Dermis blood vessel endothelial cell (primary cell): ENCODE measurements at regions not wholly inside any gene's neighbourhood (a gene's known extent, or its start where the extent isn't known, plus 50 kb on each side); places are given as distances from the start of the nearest gene placed in this dataset.

Experiments used
- DNase-seq: peaks from one replicate; pipeline ENCODE4 v3.0.0; 2010

DNA sequence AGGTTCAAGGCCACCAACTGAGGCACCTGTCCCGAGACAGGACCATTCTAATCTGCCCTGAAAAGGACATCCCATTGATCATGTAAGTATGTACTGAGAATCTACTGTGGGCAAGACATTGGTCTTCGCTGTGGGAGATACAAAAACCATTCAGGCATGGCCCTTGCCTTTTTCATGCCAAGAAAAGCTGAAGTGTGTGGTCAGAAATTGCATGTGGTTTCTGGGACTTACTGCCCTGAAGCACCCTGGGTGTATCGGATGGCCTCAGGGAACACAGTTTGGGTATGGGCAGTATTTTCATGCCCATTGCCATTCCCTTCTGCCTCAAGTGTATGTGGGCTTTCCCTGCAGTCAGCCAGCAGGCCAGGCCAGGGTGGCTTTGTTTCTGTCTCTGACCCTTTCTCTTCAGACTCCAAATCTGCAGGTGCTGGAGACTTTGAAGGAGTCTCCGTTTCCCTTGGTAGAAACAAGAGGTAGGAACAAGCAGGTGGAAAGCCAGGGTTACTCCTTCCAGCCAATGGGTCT lies 285.7 kb downstream of the ZEB1 start:
- no peak for DNase-seq

DNA sequence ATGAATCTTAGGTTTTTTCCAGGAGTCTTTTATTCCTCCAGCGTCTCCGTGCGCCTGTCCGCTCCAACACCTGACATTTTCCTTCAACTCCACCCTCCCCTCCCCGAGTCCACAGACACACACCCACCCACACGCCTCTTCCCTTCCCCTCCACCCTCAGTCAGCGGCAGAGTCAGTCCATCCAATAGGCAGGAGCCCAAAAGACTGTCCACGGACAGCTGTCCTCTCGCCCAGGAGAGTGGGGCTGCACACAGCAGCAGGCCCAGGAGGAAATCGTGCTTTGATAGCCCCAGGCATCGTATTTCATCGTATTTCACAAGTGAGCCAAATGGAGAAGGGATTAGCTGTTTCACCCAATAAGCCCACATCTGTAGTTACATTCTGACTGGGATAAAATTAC lies 285.1 kb downstream of the ZEB1 start:
- no peak for DNase-seq

DNA sequence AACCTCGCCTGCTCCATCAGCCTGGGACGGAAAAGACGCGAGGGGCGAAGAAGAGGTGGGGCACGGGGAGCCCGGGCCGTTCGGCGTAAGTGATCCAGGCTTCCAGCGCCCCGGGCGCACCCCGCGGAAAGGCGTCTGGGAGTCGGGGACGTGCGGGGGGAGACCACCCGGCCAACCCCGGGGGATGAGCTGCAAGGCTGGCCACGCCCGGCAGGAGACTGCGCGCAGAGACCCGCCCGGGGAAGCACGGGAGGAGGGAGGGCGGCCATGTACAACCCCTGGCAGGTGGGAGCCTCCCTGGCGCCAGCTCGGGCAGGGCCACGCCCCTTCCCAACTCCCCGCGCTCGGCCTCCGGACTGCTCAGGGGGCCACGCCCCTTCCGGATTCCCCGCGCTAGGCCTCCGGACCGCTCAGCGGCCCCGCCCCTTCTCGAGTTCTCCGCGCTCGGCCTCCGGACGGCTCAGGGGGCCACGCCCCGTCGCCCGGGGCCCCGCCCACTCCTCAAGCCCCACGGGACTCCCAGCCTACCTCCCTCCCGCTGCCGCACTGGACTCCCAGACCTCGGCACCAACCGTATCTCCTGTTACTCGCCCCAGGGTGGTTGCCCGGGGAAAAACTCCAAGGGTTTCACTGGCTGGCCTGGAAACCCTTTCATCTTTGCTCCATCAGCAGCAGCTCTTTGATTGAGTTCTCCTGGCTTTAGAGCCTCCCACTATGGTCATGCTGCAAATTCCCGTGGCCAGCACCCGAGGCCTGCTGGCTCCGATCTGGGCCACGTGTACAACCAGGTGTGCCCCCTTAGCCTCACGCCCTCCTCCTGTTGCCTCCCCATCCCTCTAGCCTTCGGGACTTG lies 284.4 kb downstream of the ZEB1 start:
- DNase-seq: peak; percentile 87

DNA sequence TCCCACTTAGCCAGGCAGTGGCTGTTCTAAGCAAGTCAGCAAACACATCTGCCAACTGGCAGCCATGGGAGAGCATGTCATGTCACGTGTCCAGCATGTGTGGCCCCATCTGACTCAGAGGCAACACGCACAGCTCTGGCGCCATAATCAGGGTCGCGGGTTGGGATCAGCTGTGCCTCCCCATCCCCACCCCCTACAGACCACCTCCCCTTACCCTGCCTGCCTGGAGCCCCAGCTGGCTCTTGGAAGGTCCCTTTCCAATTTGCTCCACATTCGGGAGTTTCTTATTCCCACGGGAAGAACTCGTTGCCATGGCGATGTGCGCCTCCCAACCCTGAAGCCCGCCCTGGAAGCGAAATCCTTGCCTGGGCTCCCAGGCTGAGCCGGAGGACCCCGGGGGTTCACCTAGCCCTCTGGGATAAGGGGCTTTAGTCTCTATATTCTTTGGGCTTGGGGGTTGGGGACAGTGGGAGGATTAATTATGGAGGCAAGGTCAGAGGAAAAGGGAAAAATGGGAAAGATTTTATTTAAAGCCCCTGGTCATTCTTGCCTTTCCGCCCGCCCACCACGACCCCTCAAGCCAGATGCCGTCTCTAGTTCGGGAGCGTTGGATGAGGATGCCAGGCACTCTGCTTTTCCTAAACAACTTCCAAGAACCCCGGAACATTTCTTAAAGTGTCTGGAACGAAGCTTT lies 283.7 kb downstream of the ZEB1 start:
- DNase-seq: peak; percentile 23

DNA sequence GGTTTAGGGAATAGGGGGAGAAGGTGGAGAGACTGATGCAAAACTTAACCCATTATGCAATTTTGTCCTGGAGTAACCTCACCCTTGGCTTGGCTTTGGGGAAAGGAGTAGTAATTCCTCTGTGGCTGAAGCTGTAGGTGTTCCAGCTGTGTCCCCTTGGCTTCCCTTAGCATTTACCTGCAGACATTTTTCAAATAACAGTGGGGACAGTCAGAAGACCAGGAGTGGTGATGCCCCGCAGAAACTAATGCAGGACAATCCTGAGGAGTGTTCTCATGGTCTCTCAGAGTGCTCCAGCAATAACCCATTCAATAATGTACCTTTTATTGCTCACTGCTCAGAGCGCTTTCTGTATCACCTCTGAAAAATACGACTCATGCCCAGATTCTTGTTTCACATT lies 282.1 kb downstream of the ZEB1 start:
- DNase-seq: no peak

DNA sequence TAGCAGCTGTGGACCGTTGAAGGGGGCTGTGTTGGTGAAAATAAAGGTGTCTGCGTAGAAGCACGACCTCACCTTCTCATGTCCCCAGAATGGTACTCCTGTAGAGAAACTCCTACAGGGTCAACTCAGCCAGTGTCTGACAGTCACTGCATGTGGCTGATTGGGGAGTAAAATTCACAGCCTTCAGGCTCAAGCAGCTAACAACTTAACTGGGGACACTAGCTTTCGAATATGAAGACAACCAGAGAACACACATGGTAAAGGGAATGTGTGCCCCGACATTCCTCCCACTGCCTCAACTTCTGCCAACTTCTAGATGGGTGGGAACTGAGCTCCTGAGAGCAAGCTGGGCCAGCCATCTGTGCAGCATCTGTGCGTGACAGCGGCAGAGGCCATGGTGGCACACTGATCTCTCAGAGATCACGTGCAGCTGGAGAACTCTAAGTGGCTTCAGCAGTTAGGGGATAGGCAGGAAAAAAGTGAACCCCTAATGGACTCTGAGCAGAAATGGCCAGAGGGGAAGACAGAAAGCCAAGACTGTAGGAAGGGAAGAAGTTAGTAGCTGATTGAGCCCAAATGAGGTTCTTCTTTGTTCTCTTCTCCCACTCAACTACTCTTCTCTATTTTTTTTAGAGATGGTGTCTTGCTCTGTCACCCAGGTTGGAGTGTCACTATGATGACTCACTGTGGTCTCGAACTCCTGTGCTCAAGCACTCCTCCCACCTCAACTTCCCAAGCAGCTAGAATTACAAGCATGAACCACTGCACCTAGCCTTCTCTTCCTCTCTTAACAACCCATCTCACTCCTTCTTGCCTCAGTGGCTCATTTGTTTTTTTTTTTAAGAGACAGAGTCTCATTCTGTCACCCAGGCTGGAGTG lies 280.8 kb downstream of the ZEB1 start:
- no peak for DNase-seq

- DNase-seq: no peak
Observed at GRCh38 chr10:31596765-31597164, 277.7 kb downstream of the ZEB1 start.

DNA sequence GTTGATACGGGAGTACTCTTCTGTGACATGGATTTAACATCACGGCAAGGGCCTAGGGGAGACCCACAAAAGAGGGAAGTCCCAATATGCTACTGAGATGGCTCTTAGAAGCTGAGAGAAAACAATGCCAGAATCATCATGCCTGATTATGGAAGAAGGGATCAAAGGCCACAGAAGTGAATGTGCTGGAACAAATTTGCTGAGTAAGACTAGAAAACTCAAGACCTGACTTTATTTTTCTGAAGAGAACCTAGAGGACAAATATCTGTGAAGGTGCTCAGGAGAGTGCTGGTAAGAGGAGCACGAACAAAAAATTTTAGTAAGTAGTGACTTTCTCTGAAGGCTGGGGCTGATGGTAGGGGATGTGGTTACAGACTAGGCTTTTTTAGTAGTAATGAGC lies 277.0 kb downstream of the ZEB1 start:
- DNase-seq: no peak

GRCh38 chr10:31594347-31594873 lies 275.4 kb downstream of the ZEB1 start:
- no peak for DNase-seq

DNA sequence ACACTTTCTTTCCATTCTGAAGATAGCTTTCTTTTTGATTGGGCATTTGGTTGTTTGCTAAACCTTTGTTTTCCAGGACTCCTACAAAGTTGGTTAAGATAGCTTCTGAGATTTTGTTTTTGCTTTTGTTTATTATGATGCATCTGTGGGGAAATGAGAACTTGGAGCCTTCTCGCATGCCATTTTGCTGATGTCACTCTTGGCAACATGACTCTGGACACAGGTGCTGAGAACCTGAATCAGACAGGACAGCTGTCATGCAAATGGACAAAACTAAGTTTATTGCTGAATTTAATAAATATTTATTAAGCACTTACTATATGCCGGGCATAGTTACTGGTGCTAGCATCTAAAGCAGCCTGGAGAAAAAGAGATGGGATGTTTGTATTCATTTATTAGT lies 274.1 kb downstream of the ZEB1 start:
- DNase-seq: peak; percentile 10

GRCh38 chr10:31591569-31591968 lies 272.6 kb downstream of the ZEB1 start:
- no peak for DNase-seq

- DNase-seq: no peak
Observed at GRCh38 chr10:31590023-31590800, 271.2 kb downstream of the ZEB1 start.

GRCh38 chr10:31587691-31588090 lies 268.7 kb downstream of the ZEB1 start:
- DNase-seq: no peak

GRCh38 chr10:31586723-31587638 lies 268.0 kb downstream of the ZEB1 start:
- no peak for DNase-seq

DNA sequence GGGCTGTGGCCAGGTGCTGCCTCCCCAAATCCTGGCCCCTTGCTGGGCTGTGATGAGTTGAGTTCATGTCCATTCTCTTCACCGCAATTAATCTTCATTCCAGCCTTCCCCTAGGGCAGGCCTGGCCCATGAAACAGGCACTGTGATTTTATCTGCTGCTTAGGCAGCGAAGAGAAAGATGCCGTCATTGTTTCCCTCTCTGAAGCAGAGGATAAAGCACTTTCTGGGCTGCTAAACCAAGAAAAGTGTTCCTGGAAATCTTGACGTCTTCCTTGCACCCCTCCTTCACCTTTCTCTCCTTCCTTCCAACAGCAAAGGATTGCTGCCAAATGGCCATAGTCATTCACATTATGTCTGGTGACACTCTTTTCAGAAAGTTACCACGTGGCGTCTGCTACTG lies 265.9 kb downstream of the ZEB1 start:
- DNase-seq: no peak

DNA sequence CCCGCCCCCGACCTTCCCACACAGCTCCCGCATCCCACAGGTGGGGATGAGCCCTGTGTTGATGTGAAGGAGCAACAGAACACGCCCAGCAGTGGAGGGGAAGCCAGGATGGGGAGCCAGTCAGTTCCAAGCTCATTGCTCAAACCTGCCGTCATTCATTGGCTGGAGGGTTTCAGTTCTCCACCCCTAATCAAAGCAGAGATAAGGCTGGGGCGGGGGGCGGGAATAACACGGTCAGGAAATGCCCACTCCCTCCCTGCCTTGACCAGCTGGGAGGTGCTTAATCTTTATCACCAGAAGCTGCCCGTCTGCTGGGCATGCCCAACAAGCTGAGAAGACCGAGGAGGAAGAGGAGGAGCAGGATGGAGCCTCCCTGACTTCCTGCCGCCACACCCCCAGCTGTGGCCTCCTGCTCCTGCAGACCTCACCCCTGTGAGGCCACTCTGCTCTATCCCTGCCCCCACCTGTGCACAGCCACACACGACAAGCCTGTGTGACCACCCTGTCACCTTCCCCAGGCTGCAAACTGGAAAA lies 265.1 kb downstream of the ZEB1 start:
- DNase-seq: peak; percentile 23

DNA sequence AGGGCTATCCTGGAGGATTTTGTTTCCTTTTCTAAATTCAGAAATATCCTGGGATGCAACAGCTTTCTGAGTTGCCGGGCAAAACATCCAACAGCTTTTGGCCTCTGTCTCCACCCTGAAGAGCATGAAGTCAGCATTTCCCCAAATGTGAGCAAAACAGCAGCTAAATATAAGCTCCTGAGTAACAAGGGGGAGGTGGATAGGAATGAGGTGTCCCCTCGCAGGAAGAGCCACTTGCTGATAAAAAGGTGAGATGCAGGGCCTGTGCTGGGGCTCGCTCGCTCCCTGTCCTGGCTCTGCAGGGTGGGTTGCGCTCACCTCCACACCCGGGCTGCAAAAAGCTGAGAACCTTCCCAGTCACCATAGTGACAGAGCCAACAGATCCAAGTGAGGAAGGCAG lies 264.3 kb downstream of the ZEB1 start:
- DNase-seq: no peak

- peak; percentile 43 for DNase-seq
Observed at GRCh38 chr10:31582365-31583052, 263.5 kb downstream of the ZEB1 start.

DNA sequence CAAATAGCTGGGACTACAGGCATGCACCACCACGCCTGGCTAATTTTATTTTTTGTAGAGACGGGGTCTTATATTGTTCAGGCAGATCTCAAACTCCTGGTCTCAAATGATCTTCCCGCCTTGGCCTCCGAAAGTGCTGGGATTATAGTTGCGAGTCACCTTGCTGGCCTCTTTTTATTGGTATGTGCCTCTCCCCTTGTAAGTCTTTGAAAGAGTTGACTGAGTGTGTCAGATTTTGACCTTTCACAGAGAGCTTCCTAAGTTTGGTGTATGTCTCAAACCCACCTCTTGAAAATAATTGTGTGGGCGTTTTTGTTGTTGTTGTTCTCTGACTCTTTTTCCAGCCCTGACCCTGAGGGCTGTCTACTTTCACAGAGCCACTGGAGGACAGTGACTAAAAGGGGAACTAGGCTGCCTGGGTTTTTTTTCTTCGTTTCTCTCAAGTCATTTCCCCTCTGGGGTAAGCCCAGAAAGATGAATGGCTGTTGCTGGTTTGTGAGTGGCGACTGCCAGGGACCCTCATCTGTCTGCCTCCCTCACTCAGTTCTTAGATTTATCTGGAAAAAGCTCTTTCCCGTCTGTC lies 262.8 kb downstream of the ZEB1 start:
- DNase-seq: no peak
